ENCODE measurements at regions not wholly inside any gene's neighbourhood (a gene's known extent, or its start where the extent isn't known, plus 50 kb on each side); places are given as distances from the start of the nearest gene placed in this dataset.

DNA sequence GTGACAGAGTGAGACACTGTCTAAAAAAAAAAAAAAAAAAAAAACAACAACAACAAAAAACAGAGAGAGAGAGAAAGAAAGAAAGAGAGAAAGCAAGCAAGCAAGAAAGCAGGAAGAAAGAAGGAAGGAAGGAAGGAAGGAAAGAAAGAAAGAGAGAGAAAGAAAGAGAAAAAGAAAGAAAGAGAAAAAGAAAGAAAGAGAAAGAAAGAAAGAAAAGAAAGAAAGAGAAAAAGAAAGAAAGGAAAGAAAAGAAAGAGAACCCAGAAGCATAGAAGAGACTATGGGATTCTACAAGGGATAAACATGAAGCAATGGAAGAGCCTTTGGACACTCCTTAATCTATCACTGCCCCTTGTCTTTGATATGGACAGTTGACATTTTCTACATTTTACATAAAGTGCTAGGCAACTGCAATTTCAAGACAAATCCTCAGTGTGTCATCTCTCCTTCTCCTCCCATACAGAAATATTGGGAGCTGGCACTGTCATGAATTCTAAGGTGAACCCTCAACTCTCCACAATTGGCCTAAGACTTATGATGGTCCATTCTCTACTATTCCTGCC is 151.9 kb upstream of the CPM start:
- intact Hi-C loops (cut with DNase I) = no loop called here
- no peak for ATAC-seq
- DNase-seq (ENCODE audit: missing footprints) = no peak

DNA sequence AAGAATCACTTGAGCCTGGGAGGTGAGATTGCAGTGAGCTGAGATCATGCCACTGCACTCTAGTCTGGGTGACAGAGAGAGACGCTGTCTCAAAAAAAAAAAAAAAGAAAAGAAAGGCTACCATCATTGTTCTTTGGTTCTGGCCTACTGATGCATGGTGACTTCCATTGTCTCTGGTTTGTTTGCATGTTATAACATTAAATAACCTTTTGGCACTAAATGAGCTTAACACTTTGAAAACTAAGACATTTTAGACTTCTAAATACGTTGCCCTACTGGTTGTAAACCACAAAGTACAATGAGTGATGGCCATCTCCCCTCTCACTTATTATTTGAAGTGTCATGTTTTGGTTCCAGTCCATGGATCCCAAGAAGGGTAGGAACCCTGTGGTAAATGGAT is 152.9 kb upstream of the CPM start:
- intact Hi-C loops (cut with DNase I) = no loop called here
- DNase-seq (ENCODE audit: missing footprints) = no peak
- no peak for ATAC-seq

DNA sequence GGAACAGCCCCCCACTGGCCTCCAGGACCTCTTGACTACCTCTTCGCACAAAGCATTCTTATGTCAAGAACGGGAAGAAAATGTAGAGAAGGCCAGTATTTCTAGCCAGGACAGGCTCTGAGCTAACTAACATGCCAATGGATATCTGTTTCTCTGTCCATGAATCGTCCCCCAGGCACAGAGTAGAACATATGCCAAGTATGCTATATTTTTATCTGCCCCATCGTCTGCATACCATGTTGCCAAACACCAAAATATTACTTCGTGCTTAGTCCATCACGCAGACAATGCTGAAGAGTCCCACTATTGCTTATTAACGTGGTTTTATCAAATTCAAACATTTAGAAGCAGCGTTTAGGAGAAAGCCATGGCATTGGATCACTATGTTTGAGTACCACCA is 151.4 kb upstream of the CPSF6 start:
- DNase-seq (ENCODE audit: missing footprints) = no peak
- ATAC-seq = no peak
- intact Hi-C loops (cut with DNase I) = no loop called here

DNA sequence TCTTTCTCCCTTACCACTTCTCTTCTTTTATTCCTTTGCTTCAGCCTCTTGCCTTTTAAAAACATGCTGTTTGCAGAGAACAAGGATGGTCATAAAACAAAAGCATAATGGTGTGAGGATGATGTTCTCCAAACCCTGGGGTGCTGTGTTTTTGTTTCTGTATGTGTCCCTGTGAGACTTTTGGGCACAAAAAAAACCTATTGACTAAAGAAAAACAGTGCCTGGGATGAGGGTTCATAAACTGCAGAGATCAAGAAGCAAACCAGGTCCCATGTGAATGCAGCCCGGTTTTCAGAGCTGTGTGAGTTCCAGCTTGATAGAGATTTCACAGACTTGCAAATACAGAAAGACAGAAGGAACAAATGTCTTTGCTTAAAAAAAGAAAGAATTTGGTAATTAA is 148.6 kb upstream of the CPSF6 start:
- DNase-seq (ENCODE audit: missing footprints) (no peak), ATAC-seq (no peak)
- intact Hi-C loops (cut with DNase I) = no loop called here

DNA sequence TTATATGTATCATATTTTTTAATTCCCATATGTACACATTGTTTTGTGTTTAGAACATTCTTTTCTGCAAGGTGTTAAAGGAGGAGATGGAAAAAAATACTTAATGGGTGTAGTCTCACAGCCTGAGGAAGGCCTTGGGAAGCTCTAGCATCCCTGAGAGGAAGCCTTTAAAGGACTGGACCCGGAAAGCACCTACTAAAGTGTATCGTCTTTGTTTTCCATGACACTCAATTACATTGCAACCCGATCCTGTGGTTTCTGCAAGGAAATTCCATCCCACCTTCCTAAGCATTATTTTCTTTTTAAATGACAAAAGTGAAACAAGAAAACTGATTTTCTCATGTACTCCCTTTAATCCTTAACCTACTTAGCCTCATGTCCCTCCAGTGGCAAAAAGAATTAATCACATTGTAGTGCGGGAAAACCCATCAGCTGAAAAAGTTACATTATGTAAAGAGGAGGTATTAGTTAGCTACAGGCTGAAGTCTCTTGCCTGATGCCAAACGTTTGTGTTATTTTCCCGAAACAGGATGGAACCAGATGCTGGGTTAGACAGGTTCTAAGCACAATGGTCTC is 147.8 kb upstream of the CPSF6 start:
- DNase-seq (ENCODE audit: missing footprints) (no peak), ATAC-seq (no peak)
- intact Hi-C loops (cut with DNase I) = no loop called here

DNA sequence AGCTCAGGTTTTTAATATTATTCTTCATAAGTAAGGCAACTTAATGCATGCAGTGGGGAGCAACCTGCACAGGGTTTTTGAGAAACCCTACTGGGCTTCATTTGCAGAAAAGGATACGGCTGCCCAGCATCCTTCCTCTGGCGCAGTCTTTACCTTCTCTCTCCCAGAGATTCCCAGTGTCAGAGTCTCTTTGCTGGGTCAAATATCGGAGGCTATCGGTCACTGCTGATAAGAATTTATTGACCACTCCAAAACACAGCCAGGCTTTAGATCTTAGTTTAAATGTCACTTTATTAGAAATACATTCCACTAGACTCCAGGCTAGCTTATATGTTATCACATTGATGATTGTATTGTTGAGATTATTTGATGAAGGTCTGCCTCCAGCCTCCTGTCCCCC is 147.2 kb upstream of the CPSF6 start:
- no peak for DNase-seq (ENCODE audit: missing footprints)
- ATAC-seq = no peak
- intact Hi-C loops (cut with DNase I) = no loop called here

DNA sequence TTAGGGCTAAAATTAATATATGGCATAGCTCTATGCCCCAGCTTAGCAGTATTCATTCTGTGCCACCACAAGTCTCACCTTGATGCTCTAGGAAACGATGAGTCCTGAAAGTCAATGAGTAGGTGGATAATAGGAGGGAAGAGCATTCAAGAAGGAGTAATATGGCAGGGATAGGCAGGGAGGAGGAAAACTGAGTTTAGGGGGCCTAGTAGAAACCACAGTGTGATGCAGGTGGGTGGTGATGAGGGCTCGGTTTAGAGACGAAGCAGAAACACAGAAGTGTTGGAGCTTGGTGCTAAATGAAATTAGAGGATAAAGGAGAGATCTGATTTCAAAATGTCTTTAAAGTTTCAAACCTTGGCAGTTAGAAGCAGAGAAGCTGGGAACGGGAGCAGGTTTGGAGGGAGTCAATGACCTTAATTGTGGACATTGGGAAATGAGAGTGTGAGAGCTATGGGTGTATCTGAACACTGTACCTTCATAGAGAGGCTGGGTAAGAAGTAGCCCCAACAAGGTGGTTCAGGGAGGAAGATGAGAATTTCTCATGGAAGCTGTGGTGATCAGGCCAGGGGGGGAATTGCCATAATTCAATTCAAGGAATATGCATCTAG is 144.7 kb upstream of the CPSF6 start:
- intact Hi-C loops (cut with DNase I) = no loop called here
- DNase-seq (ENCODE audit: missing footprints) (no peak), ATAC-seq (no peak)

DNA sequence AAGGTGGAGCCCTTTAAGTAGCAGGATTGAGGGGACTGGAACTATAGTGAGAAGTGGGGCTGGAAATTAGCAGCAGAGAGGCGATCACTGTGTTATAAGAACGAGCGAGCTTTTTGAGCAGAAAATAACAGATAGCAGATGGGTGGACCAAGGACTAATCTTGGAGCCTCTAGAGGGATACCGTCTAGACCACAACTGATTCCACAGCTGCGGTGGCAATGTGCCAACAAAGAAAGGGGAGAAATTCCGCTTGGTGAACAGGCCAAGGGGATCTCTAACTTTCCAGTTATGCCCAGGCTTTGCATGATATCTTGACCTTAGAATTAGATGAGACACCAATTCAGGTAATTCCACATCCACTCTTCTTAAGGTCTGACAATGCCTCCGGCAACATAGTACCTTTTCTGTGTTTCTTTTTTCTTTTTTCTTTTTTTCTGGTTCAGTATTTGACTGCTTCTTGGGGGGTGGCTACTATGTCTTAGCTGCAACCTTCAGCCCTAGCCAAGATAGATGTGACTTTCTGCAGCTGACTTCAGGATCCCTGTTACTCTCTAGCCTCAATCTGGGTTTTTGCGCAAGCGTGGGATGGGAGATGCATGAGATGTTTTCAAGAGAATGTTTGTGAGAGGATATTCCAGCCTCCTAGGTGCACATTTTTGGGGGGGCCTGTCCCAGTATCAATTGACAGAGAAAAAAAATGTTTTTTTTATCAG is 143.4 kb upstream of the CPSF6 start:
- DNase-seq (ENCODE audit: missing footprints) = no peak
- intact Hi-C loops (cut with DNase I) = no loop called here
- ATAC-seq = no peak

DNA sequence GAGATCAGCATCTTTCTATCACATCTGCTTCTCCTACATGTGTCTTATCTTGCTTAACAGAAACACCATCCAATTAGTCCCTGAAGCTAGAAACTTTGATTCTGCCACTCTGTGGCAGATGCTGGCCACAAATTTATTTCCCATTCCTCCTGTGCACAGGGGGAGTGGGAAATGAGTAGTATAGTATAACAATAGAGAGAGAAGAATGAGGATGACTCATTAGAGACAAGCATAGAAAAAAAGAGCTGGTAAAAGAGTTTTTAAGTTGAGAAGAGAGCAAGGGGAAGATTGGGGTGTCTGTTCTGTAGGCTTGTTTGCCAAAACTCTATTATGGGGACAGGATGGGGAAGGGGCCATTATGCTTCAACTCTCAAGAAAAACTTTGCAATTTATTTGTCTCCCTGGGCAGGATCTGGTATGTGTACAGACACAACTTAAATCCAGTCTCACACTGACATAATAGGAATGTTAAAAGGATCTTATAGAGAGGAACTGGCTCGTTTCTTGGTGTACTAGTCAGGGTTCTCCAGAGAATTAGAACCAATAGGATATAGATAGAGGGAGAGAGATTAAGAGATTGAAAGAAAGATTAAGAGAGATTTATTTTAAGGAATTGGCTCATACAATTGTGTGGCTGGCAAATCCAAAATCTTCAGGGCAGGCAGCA is 142.6 kb upstream of the CPSF6 start:
- DNase-seq (ENCODE audit: missing footprints) (no peak), ATAC-seq (no peak)
- intact Hi-C loops (cut with DNase I) = no loop called here

DNA sequence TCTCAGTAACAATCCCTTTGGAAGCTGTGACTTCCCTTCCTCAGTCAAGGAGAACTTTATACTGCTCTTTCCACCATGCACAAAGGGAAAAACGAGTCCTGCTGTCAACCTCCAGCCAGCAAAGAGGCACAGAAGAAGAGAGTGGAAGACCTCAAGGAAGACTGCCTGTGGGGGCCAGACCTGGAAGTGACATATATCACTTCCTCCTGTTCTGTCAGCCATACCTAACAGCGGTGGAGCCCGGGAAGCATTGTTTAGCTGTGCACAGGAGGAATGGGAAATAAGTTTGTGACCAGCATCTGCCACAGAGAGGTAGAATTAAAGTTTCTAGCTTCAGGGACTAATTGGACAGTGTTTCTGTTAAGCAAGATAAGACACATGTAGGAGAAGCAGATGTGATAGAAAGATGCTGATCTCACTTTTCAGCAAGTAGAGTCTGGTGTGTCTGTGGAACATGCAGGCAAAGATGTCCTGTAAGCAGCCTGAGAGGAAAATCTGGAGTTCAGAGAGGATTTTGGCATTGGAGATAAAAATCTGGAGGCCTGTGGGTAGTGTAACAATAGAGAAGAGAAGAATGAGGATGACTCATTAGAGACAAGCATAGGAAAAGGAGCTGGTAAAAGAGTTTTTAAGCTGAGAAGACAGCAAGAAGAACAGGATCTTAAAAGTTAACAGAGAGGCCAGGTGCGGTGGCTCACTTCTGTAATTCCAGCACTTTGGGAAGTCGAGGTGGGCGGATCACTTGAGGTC is 141.6 kb upstream of the CPSF6 start:
- intact Hi-C loops (cut with DNase I) = no loop called here
- no peak for ATAC-seq
- no peak for DNase-seq (ENCODE audit: missing footprints)

DNA sequence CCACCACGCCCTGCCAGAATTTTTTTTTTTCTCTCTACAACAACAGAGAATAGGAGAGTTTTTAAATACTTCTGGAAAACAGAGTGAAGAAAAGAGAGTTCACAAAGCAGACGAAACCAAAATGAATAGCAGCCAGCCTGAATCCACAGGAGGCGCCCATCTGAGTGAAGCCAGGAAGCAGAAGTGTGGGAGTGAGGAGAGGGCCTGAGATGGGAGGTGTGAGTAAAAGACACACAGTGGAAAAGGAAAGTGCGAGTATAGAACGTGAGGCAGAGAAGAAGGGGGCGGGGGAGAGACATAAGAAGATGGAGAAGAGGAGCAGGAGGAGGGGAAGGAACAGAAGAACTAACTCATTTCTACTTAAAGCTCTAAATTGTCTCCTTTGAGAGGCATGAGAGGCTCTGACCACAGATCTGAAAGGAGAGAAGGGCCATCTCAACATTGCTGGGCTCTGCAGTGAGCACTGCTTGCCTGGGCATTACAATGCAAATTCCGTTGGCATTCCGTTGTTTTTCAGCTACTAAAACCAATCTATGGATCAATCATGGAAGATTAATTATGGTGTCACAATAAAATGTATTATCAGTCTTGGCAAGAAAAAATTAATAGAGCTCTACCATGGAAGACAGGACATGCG is 140.1 kb upstream of the CPSF6 start:
- no peak for DNase-seq (ENCODE audit: missing footprints)
- ATAC-seq = no peak
- intact Hi-C loops (cut with DNase I) = no loop called here

DNA sequence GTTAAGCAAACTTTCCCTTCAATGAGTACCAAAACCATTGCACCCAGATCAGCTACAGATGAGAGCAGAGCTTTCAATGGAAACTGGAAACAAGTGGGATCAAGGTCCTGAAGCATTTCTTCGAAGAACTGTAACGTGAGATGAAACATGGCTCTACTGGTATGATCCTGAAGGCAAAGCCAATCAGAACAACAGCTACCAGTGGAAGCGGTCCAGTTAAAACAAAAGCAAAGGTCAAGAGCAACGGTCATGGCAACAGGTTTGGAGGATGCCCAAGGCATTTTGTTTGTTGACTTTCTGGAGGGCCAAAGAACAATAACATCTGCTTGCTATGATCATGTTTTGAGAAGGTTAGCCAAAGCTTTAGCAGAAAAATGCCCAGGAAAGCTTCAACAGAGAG is 137.9 kb upstream of the CPSF6 start:
- no peak for ATAC-seq
- intact Hi-C loops (cut with DNase I) = no loop called here
- no peak for DNase-seq (ENCODE audit: missing footprints)

DNA sequence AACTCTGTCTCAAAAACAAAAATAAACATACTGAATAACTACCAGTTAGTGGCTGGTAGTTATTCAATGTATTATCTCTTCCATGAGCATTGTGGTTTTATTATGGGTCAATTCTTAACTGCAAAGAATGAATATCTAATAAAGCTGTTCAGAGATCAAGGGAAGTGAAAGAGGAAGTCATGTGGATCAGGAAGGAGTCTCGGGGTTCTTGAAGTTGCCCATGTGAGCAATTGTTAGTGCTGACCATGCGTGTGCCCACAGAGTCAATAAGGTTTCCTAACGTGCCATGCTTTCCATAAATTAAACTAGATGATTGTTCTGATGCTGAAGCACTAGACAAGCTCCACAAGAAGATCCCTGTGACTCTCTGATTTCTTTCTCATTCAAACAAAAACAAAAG is 136.5 kb upstream of the CPSF6 start:
- intact Hi-C loops (cut with DNase I) = no loop called here
- ATAC-seq (peak; percentile 50), DNase-seq (ENCODE audit: missing footprints) (no peak)

DNA sequence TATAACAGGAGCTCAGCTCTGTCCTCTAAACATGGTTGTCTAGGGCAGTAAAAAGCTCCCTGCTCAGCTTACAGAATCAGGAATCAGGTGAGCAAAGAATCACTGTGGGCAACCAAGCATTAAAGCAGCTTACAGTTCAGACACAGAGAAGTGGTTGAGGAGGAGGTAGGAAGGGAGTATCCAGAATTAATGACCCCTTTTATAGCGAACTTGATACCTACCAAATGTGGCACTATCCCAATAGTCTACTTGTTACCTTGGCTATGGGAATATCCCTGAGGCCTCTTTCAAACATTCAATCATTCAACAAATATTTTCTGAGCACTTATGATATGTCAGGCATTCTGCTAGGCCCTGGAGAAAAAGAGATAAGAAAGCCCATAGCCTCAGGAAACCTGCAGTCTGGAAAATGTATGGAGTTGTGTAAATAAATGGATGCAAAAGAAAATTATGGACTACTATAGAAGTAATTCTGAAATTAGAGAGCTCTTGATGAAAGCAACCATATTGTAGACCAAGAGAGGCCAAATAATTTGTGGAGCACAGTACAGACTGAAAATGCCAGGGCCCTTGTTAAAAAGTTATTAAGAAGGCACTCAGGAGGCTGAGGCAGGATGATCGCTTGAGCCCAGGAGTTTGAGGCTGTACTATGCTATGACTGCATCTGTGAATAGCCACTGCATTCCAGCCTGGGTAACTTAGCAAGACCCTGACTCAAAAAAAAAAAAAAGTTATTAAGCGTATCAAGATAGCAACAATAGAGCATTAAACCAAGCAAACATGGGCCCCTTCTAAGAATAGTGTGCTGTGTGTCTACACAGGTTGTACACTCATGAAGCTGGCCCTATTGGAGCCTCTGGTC is 134.0 kb upstream of the CPSF6 start:
- ATAC-seq (no peak), DNase-seq (ENCODE audit: missing footprints) (no peak)
- intact Hi-C loops (cut with DNase I) = no loop called here

DNA sequence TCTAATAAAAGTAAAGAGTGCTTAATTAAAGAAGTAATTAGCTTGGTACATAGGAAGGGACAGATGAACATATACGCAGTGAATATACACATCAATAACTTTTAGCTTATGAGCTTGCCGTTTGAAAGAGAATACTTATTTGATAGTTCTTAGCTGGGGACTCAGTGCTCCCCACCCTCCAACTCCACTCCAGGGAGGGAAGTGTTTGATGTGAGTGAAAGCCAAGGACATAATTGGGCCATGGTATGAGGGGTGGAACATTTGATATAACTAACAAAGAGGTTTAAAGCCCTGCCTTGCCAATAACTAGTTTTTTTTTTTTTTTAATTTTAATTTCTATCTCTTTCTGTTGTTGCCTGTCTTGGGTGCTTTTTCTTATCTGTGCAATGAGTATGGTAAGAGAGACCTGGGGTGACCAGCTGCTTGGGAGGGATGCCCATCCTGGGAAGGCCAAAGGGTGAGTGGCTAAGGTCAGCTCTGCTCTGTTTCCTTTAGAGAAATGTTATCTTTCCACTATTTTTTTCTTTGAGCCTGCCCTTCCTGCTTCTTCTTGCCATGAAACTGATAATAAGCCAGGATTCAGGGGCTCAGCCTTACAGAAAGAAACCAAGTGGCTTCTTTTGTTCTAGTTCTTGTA is 132.8 kb upstream of the CPSF6 start:
- intact Hi-C loops (cut with DNase I) = no loop called here
- DNase-seq (ENCODE audit: missing footprints) (no peak), ATAC-seq (no peak)

DNA sequence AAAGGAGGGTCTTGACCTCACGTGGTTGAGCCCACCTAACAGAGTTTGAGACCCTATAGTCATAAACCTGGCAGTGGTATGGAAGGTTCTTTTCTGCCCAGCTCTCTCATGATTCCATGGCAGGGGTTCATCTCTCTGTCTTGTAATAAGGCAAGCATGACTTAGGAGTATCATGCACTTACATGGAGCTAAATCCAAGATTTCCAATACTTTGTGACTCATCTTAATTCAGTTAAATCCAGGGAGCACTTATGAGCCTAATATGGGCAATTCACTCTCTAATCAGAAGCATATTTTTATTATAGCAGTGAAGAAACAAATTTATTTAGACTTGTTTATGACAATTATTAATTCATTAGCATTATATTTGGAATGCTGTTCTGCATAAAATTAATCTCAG is 131.8 kb upstream of the CPSF6 start:
- intact Hi-C loops (cut with DNase I) = no loop called here
- ATAC-seq = no peak

DNA sequence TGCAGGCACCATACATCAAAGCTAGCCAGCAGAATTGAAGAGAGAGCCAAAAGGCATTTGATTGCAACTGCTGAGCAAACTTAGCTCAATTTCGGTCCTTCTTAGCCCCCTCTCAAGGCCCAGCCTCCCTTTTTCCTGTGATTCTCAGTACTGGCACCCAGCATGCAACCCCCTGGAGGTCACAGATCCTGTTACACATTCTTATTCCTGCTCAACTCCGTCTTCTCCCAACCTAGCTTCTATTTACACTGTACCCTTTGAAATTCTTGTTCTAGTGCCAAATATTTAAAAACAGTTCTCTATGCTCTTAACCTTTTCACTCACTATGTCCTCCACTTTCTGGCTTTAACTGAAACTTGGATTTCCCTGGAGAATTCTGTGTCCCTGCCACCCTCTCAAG is 131.3 kb upstream of the CPSF6 start:
- no peak for ATAC-seq
- intact Hi-C loops (cut with DNase I) = no loop called here

More for the DNA sequence above, 131.8 kb upstream of the CPSF6 start:
- DNase-seq (ENCODE audit: missing footprints) = no peak

More for the DNA sequence above, 131.3 kb upstream of the CPSF6 start:
- no peak for DNase-seq (ENCODE audit: missing footprints)
